ENCODE measurements at regions not wholly inside any gene's neighbourhood (a gene's known extent, or its start where the extent isn't known, plus 50 kb on each side); places are given as distances from the start of the nearest gene placed in this dataset.

- Histone ChIP-seq H3K36me3 (no peaks in the 10 kb centered on the region), H3K27me3 (no peaks in the 10 kb centered on the region), H3K4me3 (ENCODE audit: low read depth in 1 of 2, low read length in 1 of 2) (no peak overlapping the region), H3K4me1 (ENCODE audit: control insufficient read depth in 1 of 2, insufficient read depth in 1 of 2, low read depth in 1 of 2, low read length in 1 of 2) (no peaks in the 10 kb centered on the region), H3K27ac (no peak overlapping the region), H3K9me3 (no peaks in the 10 kb centered on the region)
- TF ChIP-seq, protein P1, sequence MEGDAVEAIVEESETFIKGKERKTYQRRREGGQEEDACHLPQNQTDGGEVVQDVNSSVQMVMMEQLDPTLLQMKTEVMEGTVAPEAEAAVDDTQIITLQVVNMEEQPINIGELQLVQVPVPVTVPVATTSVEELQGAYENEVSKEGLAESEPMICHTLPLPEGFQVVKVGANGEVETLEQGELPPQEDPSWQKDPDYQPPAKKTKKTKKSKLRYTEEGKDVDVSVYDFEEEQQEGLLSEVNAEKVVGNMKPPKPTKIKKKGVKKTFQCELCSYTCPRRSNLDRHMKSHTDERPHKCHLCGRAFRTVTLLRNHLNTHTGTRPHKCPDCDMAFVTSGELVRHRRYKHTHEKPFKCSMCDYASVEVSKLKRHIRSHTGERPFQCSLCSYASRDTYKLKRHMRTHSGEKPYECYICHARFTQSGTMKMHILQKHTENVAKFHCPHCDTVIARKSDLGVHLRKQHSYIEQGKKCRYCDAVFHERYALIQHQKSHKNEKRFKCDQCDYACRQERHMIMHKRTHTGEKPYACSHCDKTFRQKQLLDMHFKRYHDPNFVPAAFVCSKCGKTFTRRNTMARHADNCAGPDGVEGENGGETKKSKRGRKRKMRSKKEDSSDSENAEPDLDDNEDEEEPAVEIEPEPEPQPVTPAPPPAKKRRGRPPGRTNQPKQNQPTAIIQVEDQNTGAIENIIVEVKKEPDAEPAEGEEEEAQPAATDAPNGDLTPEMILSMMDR (IDR thresholded peaks at IDR 0.05), result no peak
These were observed 53.4 kb upstream of the CYP2C8 start for GRCh38 chr10:95122736-95123135.

DNA sequence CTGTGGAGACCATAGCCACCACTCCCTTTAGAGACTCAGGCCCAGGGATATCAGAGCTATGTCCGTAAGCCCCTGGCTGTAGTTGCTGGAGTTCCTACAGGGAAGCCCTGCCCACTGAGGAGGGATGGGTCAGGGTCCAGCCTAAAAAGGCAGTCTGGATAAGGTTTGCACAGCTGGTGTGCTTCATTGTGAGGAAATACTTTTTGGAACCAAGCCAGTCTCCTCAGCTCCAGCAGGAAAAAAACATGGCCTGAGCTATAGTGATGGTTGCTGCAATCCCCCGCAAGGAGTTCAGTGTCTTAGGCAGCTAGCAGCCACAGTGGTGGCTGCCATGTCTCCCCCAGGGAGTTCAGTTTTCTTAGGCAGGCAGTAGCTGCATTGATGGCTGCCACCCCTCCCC lies 52.6 kb upstream of the CYP2C8 start:
- Histone ChIP-seq H3K4me3 (ENCODE audit: low read depth in 1 of 2, low read length in 1 of 2) (no peak overlapping the region), H3K27ac (no peak overlapping the region), H3K36me3 (no peaks in the 10 kb centered on the region), H3K4me1 (ENCODE audit: control insufficient read depth in 1 of 2, insufficient read depth in 1 of 2, low read depth in 1 of 2, low read length in 1 of 2) (no peaks in the 10 kb centered on the region), H3K9me3 (no peaks in the 10 kb centered on the region), H3K27me3 (no peaks in the 10 kb centered on the region)
- TF ChIP-seq, protein P1 (IDR thresholded peaks at IDR 0.05), result no peak

All from neutrophil (primary cell).